Lung (tissue), 11 donors: ENCODE measurements at regions not wholly inside any gene's neighbourhood (a gene's known extent, or its start where the extent isn't known, plus 50 kb on each side); places are given as distances from the start of the nearest gene placed in this dataset.

Experiments
- ATAC-seq: fragments of 200-7000 bp; cut with Tn5 transposase; one replicate; pipeline ENCODE4 v1.9.1; 2020; ENCODE audit warnings: moderate number of reproducible peaks; ENCODE audit not compliant: insufficient read depth, low FRiP score
- DNase-seq, 3 donors: peaks; one replicate each; pipeline ENCODE4 v3.0.0-alpha.2; 2013 to 2017
- H3K27ac ChIP-seq, 2 donors: one replicate each; pipeline ENCODE4 v1.5.1; 2013; ENCODE audit warnings: mild to moderate bottlenecking in 2 of 2, moderate library complexity in 2 of 2, control low read depth in 1 of 2, inconsistent platforms in 1 of 2, low read depth in 1 of 2, low read length in 1 of 2
- H3K27me3 ChIP-seq, 3 donors: one replicate each; pipeline ENCODE4 v1.5.1; 2013; ENCODE audit warnings: low read length in 2 of 3; ENCODE audit not compliant: control insufficient read depth in 3 of 3, insufficient read depth in 3 of 3
- H3K36me3 ChIP-seq, 4 donors: one replicate each; pipeline ENCODE4 v1.5.1; 2013; ENCODE audit warnings: low read length in 4 of 4, mild to moderate bottlenecking in 1 of 4, moderate library complexity in 1 of 4; ENCODE audit not compliant: control insufficient read depth in 4 of 4, insufficient read depth in 4 of 4
- H3K4me1 ChIP-seq, 5 donors: one replicate each; pipeline ENCODE4 v1.5.1; 2013; ENCODE audit warnings: low read length in 5 of 5, mild to moderate bottlenecking in 2 of 5, moderate library complexity in 1 of 5; ENCODE audit not compliant: control insufficient read depth in 5 of 5, insufficient read depth in 5 of 5
- H3K4me3 ChIP-seq: one replicate; pipeline ENCODE4 v1.5.1; 2013; ENCODE audit warnings: mild to moderate bottlenecking, control low read depth, moderate library complexity
- H3K9ac ChIP-seq, 2 donors: one replicate each; pipeline ENCODE4 v1.5.1; 2013; ENCODE audit warnings: low read length in 2 of 2, control low read depth in 1 of 2; ENCODE audit not compliant: insufficient read depth in 1 of 2
- H3K9me3 ChIP-seq, 4 donors: one replicate each; pipeline ENCODE4 v1.5.1; 2013; ENCODE audit warnings: low read length in 3 of 4, mild to moderate bottlenecking in 1 of 4, moderate library complexity in 1 of 4; ENCODE audit not compliant: control insufficient read depth in 4 of 4, insufficient read depth in 3 of 4
- CTCF ChIP-seq: IDR thresholded peaks from 2 replicates; pipeline ENCODE4 v1.5.1; 2012; ENCODE audit warnings: mild to moderate bottlenecking; ENCODE audit errors: control extremely low read depth, extremely low read depth
- WGBS, 2 donors: extraction: QIAGEN DNeasy Blood & Tissue Kit; methylation state at CpG; one replicate each; pipeline ENCODE4 v1.1.7; 2013; 5-methylcytosine and 5-hydroxymethylcytosine counted together
- donor health status: control.
- donor health status: control.
- donor health status: Bipolar disorder and iron deficiency.
- donor health status: healthy.
- donor health status: DM: yes; HTN: yes; CAD: no.

GRCh38 chr5:124045412-124045811, 533.4 kb downstream of the CSNK1G3 start:
- Histone ChIP-seq H3K27me3 (no peaks in the 10 kb centered on the region), H3K4me3 (no peak overlapping the region), H3K9ac (no peak overlapping the region), H3K4me1 (peaks cover 0 to 24% (median 3%) of the 10 kb centered on the region in 5 donors), H3K9me3 (peaks cover 0 to 3% (median under 1%) of the 10 kb centered on the region in 4 donors), H3K27ac (no peak overlapping the region), H3K36me3 (no peaks in the 10 kb centered on the region)
- ATAC-seq: no peak
- no peak for DNase-seq
- 85 to 93% methylated on average over 2 of the region's 2 CpGs for WGBS, 2 donors
- TF ChIP-seq CTCF: no peak

GRCh38 chr5:124044613-124045012, 532.6 kb downstream of the CSNK1G3 start:
- peaks cover 0 to 19% (median under 1%) of the 10 kb centered on the region in 5 donors for H3K4me1 ChIP-seq
- H3K9ac ChIP-seq: no peak overlapping the region
- no peak overlapping the region for H3K27ac ChIP-seq
- H3K4me3 ChIP-seq: no peak overlapping the region
- H3K27me3 ChIP-seq: no peaks in the 10 kb centered on the region
- no peaks in the 10 kb centered on the region for H3K36me3 ChIP-seq
- DNase-seq (no peak), ATAC-seq (no peak)
- H3K9me3 ChIP-seq: peaks cover 0 to 3% (median under 1%) of the 10 kb centered on the region in 4 donors
- WGBS, 2 donors: 84 to 85% methylated on average over 2 of the region's 2 CpGs
- no peak for TF ChIP-seq CTCF

- Histone ChIP-seq H3K9me3 (peaks cover 0 to 4% (median 2%) of the 10 kb centered on the region in 4 donors), H3K4me1 (peaks cover 0 to 17% (median 0%) of the 10 kb centered on the region in 5 donors), H3K27me3 (no peaks in the 10 kb centered on the region), H3K36me3 (no peaks in the 10 kb centered on the region), H3K27ac (no peak overlapping the region), H3K9ac (no peak overlapping the region), H3K4me3 (no peak overlapping the region)
- ATAC-seq (no peak), DNase-seq (no peak)
- WGBS, 2 donors: 94 to 100% methylated on average over 1 of the region's 1 CpG
- no peak for TF ChIP-seq CTCF
These were observed 531.5 kb downstream of the CSNK1G3 start for GRCh38 chr5:124043456-124043855.

- no peak for TF ChIP-seq CTCF
- Histone ChIP-seq H3K9ac (no peak overlapping the region), H3K27me3 (no peaks in the 10 kb centered on the region), H3K27ac (no peak overlapping the region), H3K4me3 (no peak overlapping the region), H3K4me1 (peaks cover 0 to 14% (median 0%) of the 10 kb centered on the region in 5 donors), H3K36me3 (no peaks in the 10 kb centered on the region), H3K9me3 (peaks cover 0 to 4% (median 2%) of the 10 kb centered on the region in 4 donors)
- 35% methylated on average over 3 of the region's 3 CpGs for WGBS, 2 donors
- peak in 2 of 3 donors; percentile 83 to 93 for DNase-seq
- no peak for ATAC-seq
These were observed 528.8 kb downstream of the CSNK1G3 start for GRCh38 chr5:124040799-124041198.
